ENCODE measurements at regions not wholly inside any gene's neighbourhood (a gene's known extent, or its start where the extent isn't known, plus 50 kb on each side); places are given as distances from the start of the nearest gene placed in this dataset.
"Not testable (repeated sequence)": the region's sequence is repeated elsewhere in the genome, so short reads cannot be mapped to it uniquely, and the experiment has no call there.

- DNase-seq = no peak
Measured at GRCh38 chr12:47340411-47341015, 260.8 kb upstream of the AMIGO2 start.

GRCh38 chr12:47337581-47337980 lies 257.8 kb upstream of the AMIGO2 start:
- DNase-seq = no peak

DNA sequence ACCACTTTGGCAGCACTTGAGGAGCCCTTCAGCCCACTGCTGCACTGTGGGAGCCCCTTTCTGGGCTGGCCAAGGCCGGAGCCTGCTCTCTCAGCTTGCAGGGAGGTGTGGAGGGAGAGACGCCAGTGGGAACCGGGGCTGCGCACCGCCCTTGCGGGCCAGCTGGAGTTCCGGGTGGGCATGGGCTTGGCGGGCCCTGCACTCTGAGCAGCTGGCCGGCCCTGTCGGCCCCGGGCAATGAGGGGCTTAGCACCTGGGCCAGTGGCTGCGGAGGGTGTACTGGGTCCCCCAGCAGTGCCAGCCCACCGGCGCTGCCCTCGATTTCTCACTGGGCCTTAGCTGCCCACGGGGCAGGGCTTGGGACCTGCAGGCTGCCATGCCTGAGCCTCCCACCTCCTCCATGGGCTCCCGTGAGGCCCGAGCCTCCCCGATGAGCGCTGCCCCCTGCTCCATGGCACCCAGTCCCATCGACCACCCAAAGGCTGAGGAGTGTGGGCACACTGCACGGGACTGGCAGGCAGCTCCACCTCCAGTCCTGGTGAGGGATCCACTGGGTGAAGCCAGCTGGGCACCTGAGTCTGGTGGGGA lies 253.6 kb upstream of the AMIGO2 start:
- DNase-seq = not testable (repeated sequence)

DNA sequence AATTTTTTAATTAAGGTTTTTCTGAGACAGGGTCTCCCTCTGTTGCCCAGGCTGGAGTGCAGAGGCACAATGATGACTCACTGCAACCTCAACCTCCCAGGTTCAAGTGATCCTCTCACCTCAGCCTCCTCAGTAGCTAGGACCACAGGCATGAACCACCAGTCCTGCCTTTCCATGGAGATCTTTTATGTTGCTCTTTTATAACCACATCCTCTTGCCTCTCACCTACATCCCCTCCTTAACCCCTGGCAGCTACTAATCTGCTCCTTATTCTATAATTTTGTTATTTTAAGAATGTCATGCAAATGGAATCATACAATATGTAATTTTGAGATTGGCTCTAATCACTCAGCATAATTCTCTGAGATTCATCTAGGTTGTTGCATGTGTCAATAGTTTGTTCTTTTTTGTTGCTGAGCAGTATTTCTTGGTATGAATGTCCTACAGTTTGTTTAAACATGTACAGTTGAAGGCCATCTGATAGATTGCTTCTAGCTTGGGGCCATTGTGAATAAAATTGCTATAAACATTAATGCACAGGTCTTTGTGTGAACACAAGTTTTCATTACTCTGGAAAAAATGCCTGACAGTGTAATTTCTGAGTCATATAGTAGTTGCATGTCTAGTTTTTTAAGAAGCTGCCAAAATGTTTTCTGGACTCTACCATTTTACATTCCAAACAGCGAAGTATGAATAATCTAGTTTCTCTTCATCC lies 249.2 kb upstream of the AMIGO2 start:
- DNase-seq = no peak

GRCh38 chr12:47326190-47326589 lies 246.4 kb upstream of the AMIGO2 start:
- no peak for DNase-seq

- DNase-seq = no peak
Measured at GRCh38 chr12:47323802-47324201, 244.0 kb upstream of the AMIGO2 start.

DNA sequence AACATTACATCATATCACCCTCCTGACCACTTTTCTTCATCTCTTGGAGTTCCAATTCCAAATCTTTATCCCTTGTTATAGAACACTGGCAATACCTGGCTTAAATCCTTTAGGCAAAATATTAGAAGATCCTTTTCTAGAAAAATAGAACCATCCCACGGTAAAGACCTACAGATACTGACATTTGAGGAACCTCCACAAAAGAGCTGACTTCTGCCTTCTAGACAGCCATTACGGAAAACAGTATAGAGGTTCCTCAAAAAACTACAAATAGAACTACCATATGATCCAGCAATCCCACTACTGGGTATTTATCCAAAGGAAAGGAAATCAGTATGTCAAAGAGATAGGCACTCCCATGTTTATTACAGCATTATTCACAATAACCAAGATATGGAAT lies 241.7 kb upstream of the AMIGO2 start:
- no peak for DNase-seq

DNA sequence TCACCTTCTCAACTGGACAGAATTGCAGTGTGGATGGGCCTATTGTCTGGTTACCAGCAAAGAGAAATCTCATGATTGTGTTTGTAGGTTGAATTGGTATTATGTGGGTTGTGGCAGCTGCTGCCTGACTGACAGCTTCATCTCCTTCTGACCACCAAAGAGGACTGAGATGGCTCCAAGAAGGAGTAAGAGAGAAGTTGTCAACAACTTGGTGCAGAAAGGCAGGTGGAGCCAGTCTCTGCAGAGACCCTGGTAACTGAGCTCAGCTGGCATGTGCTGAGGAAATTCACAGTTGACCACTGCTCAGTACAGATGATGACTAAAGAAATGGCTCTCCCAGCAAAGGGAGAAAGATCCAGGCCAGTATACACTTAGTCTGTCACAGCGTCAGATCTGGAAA lies 240.0 kb upstream of the AMIGO2 start:
- DNase-seq = no peak

DNA sequence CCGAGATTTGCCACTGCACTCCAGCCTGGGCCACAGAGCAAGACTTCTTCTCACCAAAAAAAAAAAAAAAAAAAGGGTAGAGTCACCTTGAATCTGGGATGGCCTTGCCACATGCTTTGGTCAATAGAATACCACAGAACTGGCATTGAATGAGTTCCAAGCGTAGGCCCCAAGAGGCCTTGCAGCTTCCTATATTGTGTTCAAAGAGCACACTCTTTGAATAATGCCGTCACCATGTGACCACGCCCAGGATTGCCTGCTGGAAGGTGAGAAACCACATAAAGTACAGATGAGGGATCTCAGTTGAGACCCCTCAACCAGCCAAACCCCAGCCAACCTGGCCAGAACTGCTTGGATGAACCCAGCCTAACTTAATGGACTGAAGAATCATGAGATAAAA lies 239.2 kb upstream of the AMIGO2 start:
- no peak for DNase-seq

DNA sequence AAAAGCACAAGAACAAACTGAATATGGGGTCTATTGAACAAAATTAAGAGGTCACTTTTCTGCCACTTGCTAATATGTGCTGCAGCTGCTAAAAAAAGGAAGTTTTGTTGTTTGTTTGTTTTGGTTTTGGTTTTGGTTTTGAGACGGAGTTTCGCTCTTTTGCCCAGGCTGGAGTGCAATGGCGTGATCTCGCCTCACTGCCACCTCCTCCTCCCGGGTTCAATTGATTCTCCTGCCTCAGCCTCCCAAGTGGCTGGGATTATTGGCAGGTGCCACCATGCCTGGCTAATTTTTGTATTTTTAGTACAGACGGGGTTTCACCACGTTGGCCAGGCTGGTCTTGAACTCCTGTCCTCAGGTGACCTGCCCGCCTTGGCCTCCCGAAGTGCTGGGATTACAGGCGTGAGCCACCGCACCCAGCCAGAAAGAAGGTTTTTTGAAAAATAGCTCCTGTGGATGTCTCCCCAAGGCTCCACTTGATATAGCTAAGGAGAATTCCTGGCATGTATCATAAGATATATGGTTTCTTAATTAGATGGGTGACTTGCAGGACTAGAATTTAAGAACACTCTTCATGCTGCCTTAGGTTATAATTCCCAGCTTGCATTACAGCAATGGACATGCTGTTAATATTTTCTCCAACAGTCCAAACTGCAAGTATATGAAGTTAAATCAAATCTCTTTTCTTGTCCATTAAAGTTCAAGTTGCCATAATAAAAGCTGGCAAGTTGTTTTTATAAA lies 237.6 kb upstream of the AMIGO2 start:
- no peak for DNase-seq

- DNase-seq = no peak
Measured at GRCh38 chr12:47316609-47317049, 236.9 kb upstream of the AMIGO2 start.

- DNase-seq = no peak
Measured at GRCh38 chr12:47314996-47315395, 235.2 kb upstream of the AMIGO2 start.

DNA sequence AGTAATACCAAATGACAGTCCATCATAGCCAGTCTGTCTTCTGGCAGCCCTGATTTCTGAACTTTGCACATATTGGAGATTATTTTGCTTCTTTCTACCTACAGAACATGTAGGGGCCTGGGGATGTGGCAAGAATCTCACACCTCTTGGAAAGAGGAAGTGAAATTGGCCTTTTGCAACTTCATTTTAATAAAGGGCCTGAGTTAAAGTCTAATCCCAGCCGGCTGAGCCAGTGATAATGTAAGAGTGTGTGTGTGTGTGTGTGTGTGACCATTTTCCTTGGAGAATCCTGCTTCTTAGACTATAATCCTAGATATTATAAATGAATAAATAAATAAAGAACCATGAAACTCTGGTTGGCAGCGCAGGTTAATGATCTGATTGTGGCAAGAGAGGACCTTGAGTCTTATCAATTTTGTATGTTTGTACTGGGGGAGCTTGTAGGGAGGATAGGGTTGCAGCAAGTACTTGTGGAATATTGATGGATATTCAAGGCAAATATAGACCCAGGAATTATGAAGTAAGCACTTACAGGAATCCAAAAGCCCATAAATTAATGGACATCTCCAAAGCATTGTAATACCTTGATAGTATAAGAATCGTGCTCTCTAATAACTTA lies 233.2 kb upstream of the AMIGO2 start:
- DNase-seq = no peak

DNA sequence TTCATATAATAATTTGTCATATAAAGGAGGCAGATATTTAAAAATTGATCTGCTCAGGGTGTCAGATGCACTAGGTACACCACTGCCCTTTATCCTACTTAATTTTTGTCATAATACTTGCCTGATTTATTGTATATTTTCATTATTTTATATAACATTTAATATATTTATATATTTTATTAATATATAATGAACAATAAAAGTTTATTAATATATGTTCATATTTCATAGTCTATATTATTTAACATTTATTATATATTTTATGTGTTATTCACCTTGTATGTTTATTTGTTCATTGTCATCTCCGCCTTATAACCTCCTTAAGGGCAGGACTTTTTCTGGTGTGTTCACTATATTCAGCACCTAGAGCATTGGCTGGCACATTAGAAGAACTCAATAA lies 232.4 kb upstream of the AMIGO2 start:
- DNase-seq = no peak

- no peak for DNase-seq
Measured at GRCh38 chr12:47311568-47311967, 231.8 kb upstream of the AMIGO2 start.

DNA sequence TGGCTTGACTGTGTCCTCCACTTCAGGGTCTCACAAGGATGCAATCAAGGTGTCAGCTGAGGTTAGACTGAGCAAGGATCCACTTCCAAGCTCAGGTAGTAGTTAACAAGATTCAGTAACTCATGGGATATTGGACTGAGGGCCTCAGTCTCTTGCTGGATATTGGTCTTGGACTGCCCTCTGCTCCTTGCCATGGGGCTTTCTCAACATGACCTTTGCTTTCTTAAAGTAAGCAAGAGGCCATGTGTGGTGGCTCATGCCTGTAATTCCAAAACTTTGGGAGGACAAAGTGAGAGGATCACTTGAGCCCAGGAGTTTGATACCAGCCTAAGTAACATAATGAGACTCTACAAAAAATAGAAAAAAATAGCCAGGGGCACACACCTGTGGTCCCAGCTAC lies 231.3 kb upstream of the AMIGO2 start:
- DNase-seq = no peak

DNA sequence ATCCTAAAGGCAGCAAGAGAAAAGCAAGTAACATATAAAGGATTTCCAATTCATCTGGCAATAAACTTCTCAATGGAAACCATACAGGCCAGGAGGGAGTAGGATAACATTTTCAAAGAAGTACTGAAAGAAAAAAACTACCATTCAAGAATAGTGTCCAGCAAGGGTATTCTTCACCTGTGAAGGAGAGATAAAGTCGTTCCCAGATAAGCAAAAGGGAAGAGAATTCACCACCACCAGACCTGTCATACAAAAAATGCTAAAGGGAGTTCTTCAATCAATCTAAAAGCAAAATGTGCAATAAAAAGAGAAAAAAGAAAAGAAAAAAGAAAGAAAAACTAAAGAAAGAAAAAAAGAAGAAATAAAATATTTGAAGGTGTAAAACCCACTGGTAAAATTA lies 228.9 kb upstream of the AMIGO2 start:
- no peak for DNase-seq

DNA sequence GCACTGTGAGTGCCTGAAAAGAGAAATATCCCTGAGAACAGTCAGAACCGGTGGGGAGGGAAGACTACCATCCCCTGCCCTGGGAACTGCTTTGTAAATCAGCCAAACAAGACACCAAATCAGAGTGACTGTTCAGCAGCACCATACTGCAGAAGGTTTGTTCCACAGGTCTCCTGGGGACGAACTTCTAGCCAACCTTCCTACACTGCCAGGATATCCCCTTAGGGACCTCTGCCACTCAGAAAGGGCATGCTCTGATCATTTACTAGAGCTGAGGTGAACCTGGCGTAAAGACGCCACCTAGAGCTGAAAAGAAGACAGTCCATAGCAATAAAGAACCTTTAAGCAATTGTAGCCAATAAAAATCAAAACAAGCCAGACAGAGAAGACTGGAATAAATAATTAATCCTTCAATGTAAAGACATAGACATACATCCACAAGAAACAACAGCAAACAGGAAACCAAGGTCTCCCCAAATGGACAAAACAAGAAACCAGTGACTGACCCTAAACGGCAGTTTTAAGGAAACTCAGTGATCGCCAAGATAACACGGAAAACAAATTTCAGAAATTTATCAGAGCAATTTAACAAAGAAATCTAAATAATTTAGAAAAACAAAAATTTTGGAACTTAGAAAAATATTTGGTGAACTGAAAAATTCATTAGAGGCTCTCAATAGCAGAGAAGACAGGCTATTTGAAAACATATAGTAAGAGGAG lies 228.1 kb upstream of the AMIGO2 start:
- peak; percentile 81 for DNase-seq

- not testable (repeated sequence) for DNase-seq
Measured at GRCh38 chr12:47306773-47307679, 227.3 kb upstream of the AMIGO2 start.

GRCh38 chr12:47306130-47306529 lies 226.4 kb upstream of the AMIGO2 start:
- DNase-seq = no peak

DNA sequence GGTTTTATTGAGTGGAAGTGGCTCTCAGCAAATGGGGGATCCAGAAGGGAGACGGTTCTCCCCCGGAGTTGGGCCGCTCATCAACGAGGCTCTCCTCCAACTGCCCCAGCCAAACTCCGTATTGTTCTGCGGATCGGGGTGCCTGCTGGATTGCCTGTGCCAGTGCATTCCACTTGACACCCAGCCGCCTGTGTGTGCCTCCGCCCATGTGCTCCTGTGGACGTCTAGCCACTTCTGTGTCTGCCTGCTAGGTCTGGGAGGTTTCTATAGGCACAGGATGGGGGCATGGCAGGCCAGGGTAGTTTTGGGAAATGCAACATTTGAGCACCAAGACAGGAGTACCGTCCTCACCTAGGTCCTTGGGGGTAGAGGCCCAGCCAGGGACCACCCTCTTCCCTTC lies 225.7 kb upstream of the AMIGO2 start:
- no peak for DNase-seq
